Dedifferentiated amniotic fluid mesenchymal stem cell (primary cell): ENCODE measurements at regions not wholly inside any gene's neighbourhood (a gene's known extent, or its start where the extent isn't known, plus 50 kb on each side); places are given as distances from the start of the nearest gene placed in this dataset.

Experiments used
- DNase-seq: peaks from one replicate; pipeline ENCODE4 v3.0.0-alpha.2; 2016; ENCODE audit errors: extremely low spot score

DNA sequence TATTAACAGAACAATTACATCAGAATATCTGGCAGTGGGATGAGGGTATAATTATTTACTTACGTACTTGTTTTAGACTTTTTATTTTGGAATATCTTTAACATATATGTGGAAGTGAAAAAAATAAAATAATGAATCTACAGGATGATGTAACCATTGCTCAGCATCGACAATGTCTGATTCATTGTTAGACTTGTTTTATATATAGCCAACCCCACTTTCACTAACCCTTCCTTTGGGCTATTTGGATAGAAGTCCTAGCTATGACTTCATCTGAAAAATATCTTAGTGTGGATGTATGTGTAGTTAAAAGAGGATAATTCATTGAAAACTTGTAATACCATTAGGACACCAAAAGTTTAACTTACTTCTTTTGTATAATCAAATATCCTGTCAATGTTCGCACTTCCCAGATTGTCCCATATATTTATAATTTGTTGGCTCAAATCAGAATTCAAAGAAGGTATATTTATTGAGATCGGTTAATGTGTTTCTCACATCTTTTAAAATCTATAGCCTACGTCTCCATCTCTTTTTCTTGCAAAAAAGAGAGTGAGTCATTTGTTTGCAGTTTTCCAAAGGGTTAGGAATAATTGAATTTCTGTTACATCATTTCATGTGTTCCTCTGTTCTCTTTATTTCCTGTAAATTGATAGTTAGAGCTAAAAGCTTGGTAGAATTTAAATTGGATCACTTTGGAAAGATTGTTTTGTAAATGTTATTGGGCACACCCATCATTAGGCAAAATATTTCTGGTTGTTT lies 506.1 kb upstream of the FAM98A start:
- DNase-seq = peak; percentile 94

DNA sequence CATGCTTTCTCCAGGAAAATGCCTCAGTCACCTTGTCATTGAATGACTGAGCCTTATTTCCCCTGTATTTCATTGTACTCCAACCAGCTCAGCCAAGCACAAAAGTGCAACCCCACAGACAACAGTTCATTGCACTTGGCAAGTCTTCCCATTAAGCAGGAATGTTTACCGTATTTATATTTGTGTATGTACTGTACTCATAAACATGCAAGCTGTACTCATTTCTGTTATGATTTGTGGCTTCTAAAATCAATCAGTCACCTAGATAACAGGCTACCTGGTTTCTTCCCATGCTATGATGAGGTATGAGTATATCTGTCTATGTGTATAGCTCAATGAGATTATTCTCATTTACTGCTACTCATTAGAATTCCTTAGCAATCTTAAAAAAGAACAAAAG lies 505.5 kb upstream of the FAM98A start:
- peak; percentile 37 for DNase-seq

DNA sequence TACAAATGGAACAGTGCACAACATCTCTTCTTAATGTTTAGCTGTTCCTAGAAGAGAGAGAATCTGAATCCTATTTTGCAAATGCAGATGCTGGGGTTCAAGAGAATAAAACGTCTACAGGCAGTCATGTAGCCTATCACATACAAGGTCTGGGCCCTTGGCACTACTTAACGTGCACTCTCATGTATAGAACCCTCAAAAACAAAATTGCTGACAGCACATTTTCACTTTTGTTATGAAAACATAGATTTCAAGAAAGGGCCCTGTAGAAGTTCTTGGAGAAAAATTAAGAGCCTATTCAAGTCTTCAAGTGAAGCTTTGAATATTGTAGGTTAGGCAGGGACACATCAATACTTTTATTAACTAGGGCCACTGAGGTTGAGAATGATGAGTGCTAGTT lies 504.3 kb upstream of the FAM98A start:
- DNase-seq = no peak

DNA sequence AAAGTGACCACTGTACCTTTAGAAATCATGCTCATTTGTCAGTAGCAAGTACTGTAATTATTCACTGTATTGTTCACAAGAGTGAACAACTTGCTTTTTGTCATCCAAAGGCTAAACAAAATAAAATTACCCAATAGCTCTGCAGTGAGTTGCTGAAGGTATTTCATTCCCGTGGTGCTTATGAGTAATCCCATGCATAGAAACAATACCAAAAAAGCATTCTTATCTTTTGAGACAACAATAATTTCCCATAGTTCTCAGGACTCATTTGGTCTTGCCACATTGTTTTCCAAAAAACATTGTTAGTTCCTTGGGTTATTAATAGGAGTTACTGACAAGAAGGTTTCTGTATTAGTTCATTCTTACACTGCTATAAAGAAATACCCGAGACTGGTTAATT lies 503.2 kb upstream of the FAM98A start:
- DNase-seq = peak; percentile 30

DNA sequence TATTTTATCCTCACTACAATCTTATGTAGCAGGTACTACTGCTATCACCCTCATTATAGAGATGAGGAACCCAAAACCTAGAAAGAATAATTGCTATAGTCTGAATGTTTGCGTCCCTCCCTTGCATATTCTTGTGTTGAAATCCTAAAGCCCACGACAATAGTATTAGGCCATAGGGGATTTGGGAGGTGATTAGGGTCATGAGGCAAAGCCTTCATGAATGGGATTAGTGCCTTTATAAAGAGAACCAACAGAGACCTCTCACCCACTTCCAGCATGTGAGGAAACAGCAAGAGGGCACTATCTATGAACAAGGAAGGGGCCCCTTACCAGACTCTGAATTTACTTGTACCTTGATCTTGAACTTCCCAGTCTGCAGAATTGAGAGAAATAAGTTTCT lies 500.3 kb upstream of the FAM98A start:
- DNase-seq = no peak

DNA sequence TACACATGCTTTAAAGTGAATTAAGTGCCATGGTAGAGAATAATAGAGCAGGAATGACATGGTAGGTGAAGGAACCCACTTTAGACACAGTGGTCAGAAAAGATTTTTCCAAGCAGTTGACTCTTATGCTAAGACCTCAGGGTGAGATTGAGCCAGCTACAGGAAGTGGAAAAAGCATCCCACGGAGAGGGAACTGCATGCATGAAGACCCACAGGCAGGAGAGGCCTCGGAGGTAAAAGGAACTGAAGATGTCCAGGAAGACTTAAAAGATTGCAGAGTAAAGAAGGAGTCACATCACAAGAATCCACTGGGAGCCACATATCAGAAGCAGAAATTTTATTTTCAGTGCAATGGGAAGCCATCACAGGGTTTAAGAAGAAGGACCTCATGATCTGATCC lies 499.2 kb upstream of the FAM98A start:
- no peak for DNase-seq

DNA sequence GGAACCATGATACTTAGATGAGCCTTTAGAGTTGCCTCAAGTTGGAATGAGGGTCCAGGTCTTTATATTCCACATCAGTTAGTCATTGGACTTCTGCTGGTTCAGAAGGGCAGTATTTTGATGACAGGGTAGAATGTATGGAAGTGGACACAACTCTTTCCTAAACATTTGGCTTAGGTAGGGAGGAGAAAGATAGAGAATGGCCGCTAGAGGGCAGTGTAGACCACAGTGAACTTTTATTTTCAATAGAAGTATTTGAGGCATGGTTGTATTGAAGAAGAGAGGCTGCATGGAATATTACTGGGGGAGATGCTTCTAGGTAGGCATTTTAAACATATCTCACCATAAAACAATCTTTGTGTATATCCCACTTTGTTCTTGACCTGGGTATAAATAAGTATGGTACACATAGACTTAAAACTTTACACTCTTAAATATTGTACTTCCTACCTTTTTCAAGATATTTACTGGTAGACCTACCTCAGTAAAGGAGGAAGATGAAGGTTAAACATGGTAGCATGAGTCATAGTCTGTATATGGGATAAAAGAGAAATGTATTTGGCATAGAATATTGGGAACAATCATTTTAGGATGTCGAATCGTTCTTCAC lies 497.6 kb upstream of the FAM98A start:
- peak; percentile 69 for DNase-seq

DNA sequence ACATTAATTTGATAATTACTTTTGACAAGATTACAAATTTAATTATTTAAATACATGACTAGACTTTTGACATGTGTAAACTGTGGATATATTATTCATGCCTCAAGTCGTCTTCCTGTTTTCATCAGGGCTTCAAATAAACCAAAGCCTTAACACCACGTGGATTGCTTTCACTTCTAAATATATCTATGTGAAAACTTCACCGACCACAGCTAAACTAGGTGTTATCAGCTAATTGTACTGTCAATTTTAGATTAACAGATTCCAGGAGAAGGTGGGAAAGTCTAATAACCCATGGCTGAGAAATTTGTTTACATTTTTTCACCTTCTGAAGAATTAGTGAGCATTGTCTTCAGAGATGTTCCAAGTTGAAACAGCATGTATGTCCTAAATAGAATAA lies 494.7 kb upstream of the FAM98A start:
- no peak for DNase-seq

DNA sequence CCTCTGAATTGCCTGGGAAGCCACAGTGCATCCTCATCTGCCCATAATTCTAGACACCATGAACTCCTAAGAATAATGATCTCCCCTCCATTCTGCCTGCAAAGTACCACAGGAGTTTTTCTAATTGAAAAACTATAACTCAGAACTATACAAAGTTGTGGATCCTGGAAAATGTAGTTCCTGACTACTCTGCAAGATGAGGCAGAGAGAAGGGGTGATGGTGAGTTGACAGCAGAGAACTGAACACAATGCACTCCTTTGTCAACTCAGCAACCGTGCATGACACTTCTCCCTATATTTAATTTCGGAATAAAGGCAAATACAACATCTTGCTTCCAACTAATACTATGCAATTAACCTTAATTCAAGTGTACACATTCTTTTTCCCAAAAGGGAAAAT lies 471.1 kb upstream of the FAM98A start:
- DNase-seq = no peak

DNA sequence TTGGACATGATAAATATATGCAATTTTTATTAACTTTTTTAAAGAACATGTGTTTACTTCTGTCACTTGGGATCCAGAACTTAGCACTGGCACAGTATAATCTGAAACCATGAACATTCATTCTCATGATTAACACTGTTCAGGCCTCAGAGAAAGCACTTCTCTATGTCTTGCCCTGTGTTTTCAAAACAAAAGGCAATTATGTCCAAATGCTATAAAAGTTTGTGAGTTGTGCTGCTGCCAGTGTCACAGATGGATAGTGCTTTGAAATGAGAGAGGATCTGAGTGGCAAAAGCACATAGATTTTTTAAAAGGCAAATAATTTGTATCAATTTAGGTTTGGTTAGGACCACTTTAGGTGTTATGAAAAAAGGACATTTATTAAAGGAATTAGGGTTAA lies 470.5 kb upstream of the FAM98A start:
- DNase-seq = no peak

DNA sequence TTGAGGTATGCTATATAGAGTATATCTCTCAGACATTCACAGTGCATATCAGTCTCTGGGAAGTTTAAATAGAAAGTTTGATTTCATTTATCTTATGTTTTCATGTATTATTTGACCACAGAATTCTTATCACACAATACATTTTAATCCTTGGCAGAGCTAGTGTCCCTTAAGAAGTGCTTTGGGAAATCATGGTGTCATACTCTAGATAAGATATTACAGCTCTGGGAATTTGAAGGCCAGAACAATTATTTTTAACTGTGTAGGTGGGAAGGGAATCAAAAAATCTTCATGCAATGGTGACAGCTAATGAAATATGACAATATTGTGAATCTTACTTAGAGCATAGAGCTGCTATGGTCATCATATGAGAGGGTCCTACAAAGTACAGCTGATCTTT lies 451.3 kb upstream of the FAM98A start:
- no peak for DNase-seq

DNA sequence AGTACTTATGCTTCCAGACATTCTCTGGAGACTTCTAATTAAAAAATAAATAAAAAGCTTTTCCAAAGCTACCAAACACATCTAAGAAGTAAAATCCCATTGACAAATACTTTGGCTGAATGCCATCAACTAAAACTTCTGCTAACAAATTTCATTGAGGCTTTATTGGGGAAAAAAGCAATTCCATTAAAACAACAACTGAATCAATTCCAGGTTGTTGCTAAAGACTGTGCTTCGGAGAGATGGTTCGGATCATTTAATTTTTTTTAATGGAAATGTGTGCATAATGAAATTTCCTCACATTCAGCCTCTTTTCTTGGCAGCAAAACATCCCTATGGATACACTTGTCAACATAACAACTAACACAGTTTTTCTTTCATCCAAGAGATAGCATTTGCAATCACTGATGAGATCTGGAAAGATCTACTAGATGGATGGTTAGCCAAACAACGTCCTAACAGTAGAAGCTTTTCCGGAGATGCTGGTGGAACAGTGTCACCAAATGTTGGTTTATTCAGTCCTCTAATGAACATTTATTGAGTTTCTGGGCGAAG lies 446.1 kb upstream of the FAM98A start:
- DNase-seq = no peak

DNA sequence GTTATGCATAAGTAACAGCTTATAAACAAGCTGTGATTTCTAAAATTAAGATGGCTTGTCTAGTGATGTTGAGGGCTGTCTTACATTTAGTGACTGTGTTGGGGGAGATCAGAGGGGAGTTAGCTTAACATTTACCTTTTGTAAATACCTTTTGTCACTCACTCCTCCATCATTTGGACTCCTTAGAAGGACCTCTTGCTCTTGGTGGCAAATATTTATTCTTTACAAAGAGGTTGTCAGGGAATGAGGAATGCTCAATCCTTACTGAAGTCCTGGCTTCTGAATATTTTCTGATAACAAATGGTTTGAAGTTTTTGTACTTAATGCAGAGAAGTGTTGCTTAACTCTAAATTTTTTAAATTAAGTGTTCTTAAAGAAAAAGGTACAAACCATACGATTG lies 438.8 kb upstream of the FAM98A start:
- no peak for DNase-seq

DNA sequence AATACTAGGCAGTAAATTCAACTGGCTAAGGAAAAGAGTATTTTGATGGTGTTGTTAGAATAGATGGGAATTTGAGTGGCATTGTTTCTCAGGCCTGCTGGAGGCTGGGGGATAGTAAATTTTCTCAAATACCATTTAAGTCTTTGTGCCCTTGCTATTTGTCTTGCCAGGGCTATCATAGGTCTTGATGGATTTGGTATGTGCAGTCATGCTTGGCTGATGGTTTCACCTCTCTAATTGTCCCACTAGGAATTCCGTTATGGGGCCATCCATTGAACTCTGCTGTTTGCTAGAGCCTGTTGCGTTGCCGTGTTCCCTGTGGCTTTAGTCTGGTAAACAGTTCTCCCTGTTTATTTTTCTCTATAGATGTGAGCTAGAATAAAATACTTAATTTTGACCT lies 438.1 kb upstream of the FAM98A start:
- no peak for DNase-seq

DNA sequence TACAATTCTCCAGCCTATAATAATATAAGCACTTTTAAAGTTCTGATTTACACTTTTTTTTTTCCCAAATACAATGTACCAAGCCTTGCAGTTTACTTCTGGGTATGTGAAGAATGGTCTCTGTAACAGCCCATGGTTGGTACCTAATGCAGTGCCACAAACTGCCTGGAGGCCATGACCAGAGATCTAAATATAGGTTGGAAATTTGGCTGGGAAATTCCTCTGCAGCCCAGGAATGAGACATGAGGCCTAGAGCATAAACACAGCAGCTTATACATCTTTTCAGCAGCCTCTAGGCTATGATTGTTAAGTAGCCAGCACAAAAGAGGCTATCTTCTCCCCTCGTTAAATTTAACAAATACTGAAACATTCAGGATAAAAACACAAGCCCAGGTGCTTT lies 432.0 kb upstream of the FAM98A start:
- peak; percentile 51 for DNase-seq

DNA sequence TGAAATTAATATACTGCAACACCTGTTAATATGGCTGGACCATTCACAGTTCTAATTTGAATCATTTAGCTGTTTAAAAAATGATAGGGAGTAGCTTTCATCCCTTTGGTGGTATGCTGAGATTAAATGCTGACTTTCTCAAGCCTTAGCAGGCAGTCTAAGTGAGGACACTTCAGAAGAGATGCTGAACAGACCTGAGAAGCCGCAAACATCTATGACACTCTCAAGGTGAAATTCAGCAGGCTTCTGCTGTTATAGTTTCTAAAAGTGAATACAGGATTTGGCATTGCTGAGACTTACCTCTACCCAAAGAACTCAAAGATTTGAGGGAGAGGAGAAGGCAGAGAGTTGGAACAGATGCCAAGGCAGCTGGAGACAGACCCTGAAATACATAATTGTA lies 431.2 kb upstream of the FAM98A start:
- no peak for DNase-seq

DNA sequence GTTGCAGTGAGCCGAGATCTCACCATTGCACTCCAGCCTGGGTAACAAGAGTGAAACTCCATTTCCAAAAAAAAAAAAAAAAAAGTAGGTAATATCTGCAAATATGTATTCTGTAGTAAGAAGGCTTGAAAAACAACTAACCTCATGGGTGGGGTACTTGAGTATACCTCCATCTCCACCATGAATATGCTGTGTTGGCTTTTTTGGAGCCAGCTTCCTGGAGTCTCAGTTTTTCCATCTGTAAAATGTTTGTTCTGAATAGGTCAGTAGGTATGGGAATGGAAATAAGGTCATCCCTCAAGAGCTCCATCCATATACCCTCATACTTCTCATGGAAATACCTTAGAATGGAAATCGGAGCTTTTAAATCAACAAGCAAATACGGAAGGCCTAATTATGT lies 430.0 kb upstream of the FAM98A start:
- no peak for DNase-seq

DNA sequence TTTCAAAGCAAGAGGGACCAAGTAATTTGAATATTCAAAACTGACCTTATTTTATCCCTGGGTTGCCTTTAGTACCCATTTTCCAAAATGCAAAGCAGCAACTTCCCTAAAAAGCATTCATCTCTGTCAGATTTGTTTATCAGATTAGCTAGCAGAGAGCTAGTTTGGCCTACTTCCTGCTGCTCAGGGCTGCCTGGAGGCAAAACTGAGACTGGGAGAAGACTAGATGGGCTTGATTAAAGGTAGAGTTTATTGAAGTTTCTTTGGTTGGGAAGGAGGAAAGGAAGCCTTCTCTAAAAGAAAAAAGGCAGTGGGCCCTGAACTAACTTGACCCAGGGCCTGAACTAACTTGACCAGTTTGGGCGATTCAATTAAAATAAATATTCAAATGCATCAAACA lies 426.1 kb upstream of the FAM98A start:
- no peak for DNase-seq

DNA sequence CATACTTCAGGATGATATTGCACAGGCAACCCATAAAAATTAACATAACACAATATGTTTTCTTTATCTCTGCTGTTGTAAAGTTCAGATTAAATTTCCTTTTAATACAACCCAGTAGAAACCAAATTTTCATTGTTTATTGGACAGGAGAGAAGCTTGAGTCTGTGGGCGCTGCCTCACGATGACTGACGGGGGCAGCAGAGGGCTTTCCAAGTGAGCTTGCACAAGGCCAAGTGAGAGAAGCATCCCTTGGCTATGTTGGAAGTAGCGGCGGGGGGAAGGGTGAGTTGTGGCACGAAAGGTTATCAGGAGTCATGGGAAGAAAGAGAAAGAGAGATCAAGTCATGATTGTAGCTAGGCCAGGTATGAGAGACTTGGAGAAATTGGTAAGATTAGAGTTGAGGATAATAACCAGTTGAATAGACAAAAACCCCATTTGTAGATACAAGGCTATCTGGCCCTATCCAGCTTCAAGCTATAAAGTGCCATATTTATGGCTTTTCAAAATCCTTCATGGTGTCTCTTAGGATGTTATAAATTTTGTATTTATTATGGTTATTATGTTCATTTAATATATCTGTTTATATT lies 413.7 kb upstream of the FAM98A start:
- DNase-seq = peak; percentile 62

DNA sequence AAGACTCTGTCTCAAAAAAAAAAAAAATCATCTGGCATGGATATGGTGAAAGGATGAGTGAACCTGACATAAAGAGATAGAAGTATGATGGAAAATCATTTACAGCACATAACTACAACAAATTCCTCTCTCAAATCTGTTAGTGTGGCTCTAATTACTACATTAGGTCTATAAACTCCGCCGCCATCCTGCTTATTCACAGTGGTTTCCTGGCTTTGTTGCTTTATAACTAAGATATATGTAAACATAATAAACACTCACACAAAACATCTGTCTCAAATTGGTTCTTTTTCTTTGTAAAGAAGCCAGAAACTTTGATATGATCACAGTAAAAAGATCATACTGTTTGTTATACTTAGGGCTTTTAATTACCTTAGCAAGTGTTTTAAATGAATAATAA lies 412.6 kb upstream of the FAM98A start:
- no peak for DNase-seq

DNA sequence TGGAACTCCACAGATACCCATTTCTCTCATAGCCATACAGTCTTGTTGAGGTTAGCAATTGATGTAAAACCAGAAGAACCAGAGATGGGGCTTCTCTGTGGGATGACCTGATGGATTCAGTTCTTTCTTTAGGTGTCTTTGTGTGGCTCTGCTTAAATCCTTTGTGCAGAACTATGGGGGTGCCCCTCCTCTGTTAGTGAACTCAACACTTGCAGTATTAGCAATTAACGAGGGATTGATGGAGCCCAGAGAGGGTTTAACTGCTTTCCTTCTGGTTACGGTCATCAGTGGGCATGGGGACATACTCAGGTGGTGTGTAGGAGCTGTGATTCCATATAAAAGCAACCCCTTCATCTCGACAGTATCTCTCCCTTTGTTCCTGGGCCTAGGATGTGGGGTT lies 406.8 kb upstream of the FAM98A start:
- DNase-seq = no peak

DNA sequence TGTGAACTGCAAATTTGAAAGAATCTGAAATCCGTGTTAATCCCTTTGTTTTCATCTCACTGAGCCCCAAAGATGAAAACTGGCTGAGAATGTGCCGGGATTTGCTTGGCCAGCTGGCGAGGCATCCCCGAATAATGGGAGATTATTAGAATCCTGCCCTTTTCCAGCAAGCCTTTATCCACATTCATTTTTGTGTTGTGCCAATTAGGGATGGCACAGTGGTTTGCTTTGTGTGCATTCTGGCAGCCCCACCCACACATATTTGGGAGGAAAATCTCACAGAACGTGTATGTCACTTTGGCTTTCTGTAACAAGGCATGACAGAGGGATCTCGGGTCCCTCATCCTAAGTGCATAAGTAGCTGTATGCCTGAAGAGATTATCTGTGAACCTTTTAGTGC lies 405.8 kb upstream of the FAM98A start:
- DNase-seq = no peak

DNA sequence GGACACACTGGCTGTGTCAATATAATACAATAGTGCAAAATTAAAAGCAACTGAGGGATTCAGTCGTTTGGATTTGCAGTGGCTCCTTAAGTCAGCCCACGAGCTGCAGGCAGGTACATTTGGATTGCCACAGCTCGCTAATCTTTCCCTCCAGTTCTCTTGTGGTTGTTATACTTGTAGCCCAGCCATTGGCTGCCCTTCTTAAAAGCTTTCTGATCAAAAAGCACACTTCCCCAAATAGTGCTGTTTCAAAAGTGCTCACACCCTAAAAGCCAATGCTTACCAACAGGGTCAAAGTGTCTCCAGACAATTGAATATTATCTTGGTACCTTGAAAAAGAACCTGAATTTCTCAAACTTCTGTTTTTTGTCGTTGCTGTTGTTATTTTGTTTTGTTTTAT lies 404.7 kb upstream of the FAM98A start:
- no peak for DNase-seq
